NT2/D1 (cell line): ENCODE measurements at regions not wholly inside any gene's neighbourhood (a gene's known extent, or its start where the extent isn't known, plus 50 kb on each side); places are given as distances from the start of the nearest gene placed in this dataset.

ENCODE experiments used
- SUZ12 ChIP-seq: IDR thresholded peaks from 2 replicates; pipeline ENCODE4 v1.6.1; 2011; ENCODE audit not compliant: insufficient read length, insufficient read depth; ENCODE audit errors: extremely low read depth
- YY1 ChIP-seq: IDR thresholded peaks from 2 replicates; pipeline ENCODE4 v1.6.1; 2011; ENCODE audit not compliant: insufficient read length, insufficient read depth
- ZNF274 ChIP-seq: IDR thresholded peaks from 2 replicates; pipeline ENCODE4 v1.6.1; 2011; ENCODE audit warnings: mild to moderate bottlenecking, low read depth, low read length

GRCh38 chr5:79890119-79890929, 100.7 kb downstream of the MTX3 start:
- TF ChIP-seq ZNF274 (no peak), SUZ12 (no peak), YY1 (no peak)
